ENCODE measurements at regions not wholly inside any gene's neighbourhood (a gene's known extent, or its start where the extent isn't known, plus 50 kb on each side); places are given as distances from the start of the nearest gene placed in this dataset.

DNA sequence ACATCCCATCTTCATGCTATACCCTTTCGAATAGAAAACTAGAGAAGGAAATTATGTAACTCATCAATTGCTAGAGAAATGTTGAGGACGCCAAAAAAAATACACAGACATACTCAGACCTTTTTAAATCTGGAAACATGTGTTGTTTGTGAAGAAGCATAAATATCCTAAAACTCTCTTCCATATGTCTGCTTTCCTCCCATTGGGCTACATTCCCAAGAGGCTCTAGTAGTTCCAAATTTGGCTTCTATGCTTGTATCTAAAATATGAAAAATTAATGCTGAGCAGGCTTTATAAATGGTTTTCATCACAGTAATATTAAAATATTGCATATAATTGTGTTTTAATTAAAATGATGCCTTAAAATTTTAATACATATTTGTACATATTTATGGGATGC lies 297.9 kb upstream of the PSMD7 start:
- Histone ChIP-seq H4K91ac (ENCODE audit: insufficient read depth, low read depth, low read length) (no peak overlapping the region), H3K9me3 (ENCODE audit: control insufficient read depth, insufficient read depth, low read length) (no peaks in the 10 kb centered on the region), H3K23ac (ENCODE audit: low read depth, low read length) (no peak overlapping the region), H4K5ac (ENCODE audit: low read depth, low read length) (no peak overlapping the region), H2AK5ac (ENCODE audit: low read depth, low read length) (no peak overlapping the region), H2BK5ac (ENCODE audit: low read depth, low read length, poor library complexity, severe bottlenecking) (no peak overlapping the region), H3K79me1 (ENCODE audit: low read depth in 1 of 2, low read length in 2 of 2) (no peaks in the 10 kb centered on the region), H3K4ac (ENCODE audit: low read depth, low read length) (no peak overlapping the region), H3K56ac (ENCODE audit: extremely low read depth, insufficient read depth, low read length) (no peak overlapping the region), H3K9ac (ENCODE audit: low read depth, low read length) (no peak overlapping the region), H3K18ac (ENCODE audit: low read depth, low read length) (no peak overlapping the region), H2BK20ac (ENCODE audit: low read depth, low read length) (no peak overlapping the region), H3K27ac (ENCODE audit: insufficient read depth, low read length) (no peak overlapping the region), H2BK15ac (ENCODE audit: low read depth, low read length) (no peak overlapping the region), H3K27me3 (ENCODE audit: control insufficient read depth, insufficient read depth, low read length) (no peaks in the 10 kb centered on the region), H3K14ac (replicated peaks; ENCODE audit: low read depth, low read length) (no peak overlapping the region), H3K4me2 (ENCODE audit: low read depth, low read length) (no peak overlapping the region), H3K9me1 (ENCODE audit: insufficient read depth, low read length) (no peaks in the 10 kb centered on the region), H3K4me3 (ENCODE audit: insufficient read depth, low read depth, low read length) (no peak overlapping the region), H4K8ac (ENCODE audit: low read depth in 2 of 2, low read length in 2 of 2) (no peak overlapping the region), H4K20me1 (ENCODE audit: insufficient read depth, low read length) (no peaks in the 10 kb centered on the region), H2AFZ (replicated peaks; ENCODE audit: low read length, poor library complexity) (no peak overlapping the region), H2BK120ac (ENCODE audit: low read depth, low read length) (no peak overlapping the region), H3K36me3 (ENCODE audit: control insufficient read depth, insufficient read depth, low read length) (no peaks in the 10 kb centered on the region), H2AK9ac (replicated peaks; ENCODE audit: low read depth, low read length, poor library complexity) (no peak overlapping the region), H3K4me1 (ENCODE audit: control insufficient read depth, insufficient read depth, low read length) (no peaks in the 10 kb centered on the region)
- TF ChIP-seq POLR2A (IDR thresholded peaks at IDR 0.05; ENCODE audit: low read depth, low read length): no peak
- TF ChIP-seq MAFK (IDR thresholded peaks at IDR 0.05; ENCODE audit: low read depth, low read length): no peak
- TF ChIP-seq NFE2L2 (IDR thresholded peaks at IDR 0.05; ENCODE audit: low read depth, low read length): no peak
- TF ChIP-seq, protein P1, sequence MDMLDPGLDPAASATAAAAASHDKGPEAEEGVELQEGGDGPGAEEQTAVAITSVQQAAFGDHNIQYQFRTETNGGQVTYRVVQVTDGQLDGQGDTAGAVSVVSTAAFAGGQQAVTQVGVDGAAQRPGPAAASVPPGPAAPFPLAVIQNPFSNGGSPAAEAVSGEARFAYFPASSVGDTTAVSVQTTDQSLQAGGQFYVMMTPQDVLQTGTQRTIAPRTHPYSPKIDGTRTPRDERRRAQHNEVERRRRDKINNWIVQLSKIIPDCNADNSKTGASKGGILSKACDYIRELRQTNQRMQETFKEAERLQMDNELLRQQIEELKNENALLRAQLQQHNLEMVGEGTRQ (IDR thresholded peaks at IDR 0.05; ENCODE audit: low read depth, low read length): no peak
- TF ChIP-seq, protein P2, sequence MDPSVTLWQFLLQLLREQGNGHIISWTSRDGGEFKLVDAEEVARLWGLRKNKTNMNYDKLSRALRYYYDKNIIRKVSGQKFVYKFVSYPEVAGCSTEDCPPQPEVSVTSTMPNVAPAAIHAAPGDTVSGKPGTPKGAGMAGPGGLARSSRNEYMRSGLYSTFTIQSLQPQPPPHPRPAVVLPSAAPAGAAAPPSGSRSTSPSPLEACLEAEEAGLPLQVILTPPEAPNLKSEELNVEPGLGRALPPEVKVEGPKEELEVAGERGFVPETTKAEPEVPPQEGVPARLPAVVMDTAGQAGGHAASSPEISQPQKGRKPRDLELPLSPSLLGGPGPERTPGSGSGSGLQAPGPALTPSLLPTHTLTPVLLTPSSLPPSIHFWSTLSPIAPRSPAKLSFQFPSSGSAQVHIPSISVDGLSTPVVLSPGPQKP (IDR thresholded peaks at IDR 0.05; ENCODE audit: borderline replicate concordance, low read depth, low read length): no peak
- no peak for TF ChIP-seq CTCF (conservative IDR thresholded peaks at IDR 0.05; ENCODE audit: low read depth, low read length)
- no peak for TF ChIP-seq MAZ (IDR thresholded peaks at IDR 0.05; ENCODE audit: borderline replicate concordance, low read depth, low read length)
- in situ Hi-C loops (cut with MboI; ENCODE audit: low sequenced_read_pairs) (no loop called here), intact Hi-C loops (cut with micrococcal nuclease) (no loop called here), dilution Hi-C loops (cut with HindIII; ENCODE audit: low sequenced_read_pairs, unreplicated experiment) (no loop called here)
- POLR2A ChIA-PET (ENCODE audit: unreplicated experiment): no interaction called here
- WGBS, 2 experiments (ENCODE audit: extremely low coverage in 2 of 2, insufficient read length in 1 of 2): no CpG with 5 or more reads among the region's 2 CpGs
- ATAC-seq (ENCODE audit: low read depth) (no peak), DNase-seq (no peak)
- CTCF ChIA-PET: no interaction called here
- BruUV-seq (replicated peaks): no TSS peak
